RPMI7951 (cell line): ENCODE measurements at regions not wholly inside any gene's neighbourhood (a gene's known extent, or its start where the extent isn't known, plus 50 kb on each side); places are given as distances from the start of the nearest gene placed in this dataset.
"Not testable (repeated sequence)": the region's sequence is repeated elsewhere in the genome, so short reads cannot be mapped to it uniquely, and the experiment has no call there.

ENCODE experiments used
- DNase-seq: peaks from one replicate; pipeline ENCODE4 v3.0.0-alpha.2; 2012; ENCODE audit warnings: low read depth

GRCh38 chr4:188728359-188728758 lies 589.1 kb downstream of the TRIML1 start:
- DNase-seq, result no peak

DNA sequence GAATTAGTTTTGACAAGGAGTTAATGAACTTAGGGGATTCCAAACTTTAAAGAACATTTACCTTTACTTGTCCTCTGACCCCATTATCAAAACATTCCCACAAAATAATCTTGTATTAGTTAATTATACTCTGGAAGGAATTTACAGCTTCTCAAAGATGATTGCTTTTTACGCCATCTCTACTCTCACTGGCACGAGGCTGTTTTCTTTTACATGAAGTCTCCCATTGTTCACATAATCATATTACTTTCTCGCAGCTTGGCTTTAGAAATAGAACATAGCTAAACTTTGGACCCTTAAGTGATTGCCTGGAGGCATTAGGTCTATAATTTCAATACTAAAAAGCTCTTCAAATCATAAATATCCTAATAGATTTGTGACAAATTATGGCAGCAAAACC lies 592.9 kb downstream of the TRIML1 start:
- no peak for DNase-seq

- no peak for DNase-seq
Observed at GRCh38 chr4:188735082-188735481, 595.8 kb downstream of the TRIML1 start.

DNA sequence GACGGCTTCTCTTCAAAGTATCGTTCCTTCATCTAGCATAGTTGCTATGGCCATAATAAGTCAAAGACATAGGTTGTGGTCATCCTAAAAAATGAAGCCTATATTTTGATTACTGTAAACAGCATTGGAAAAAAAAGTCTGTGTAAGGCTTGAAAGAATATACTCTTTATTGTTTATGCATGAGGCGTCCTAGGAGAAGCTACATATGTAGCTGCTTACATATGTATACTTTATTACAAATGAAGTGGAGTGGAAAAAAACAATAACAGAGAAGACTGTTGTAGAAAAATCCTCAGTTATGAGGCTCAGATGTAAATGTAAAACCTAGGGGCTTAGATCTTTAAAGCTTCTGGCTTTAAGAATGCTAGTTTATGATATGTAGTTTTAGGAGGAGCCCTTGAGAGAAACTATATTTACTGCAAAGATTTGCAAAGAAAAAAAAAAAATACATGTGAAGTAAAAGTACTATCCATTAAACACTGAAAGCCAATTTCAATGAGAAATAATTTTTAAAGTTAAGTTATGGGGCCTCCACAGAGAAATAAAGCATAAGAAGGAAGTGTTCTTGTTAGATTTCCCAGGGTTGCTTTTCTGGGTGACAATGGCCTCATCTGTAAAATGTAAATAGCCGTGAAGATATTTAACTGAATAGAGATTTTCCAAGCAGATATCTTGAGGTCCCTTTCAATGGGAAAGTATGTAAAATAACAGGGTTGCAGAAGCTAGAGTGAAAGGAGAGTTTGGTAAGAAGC lies 598.2 kb downstream of the TRIML1 start:
- no peak for DNase-seq

- DNase-seq, result not testable (repeated sequence)
Observed at GRCh38 chr4:188738290-188738689, 599.0 kb downstream of the TRIML1 start.

DNA sequence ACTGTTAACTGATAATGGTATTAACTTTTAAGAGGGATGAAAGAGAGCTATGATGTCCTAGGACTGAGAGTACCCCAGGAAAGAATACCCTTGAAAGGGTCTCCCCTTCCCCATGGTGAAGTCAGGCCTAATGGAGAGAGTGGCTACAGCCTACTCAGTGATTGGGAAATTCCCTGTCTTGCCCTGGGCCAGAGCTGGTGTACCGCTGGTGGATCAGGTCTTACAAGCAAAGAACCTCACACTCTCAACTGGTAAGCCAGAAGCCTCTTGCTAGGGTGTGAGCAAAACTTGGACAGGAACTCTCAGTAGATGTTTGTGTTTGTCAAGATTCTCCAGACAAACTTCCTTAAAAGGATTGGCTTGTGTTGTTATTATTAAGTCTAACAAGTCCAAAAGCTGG lies 600.9 kb downstream of the TRIML1 start:
- DNase-seq, result not testable (repeated sequence)

DNA sequence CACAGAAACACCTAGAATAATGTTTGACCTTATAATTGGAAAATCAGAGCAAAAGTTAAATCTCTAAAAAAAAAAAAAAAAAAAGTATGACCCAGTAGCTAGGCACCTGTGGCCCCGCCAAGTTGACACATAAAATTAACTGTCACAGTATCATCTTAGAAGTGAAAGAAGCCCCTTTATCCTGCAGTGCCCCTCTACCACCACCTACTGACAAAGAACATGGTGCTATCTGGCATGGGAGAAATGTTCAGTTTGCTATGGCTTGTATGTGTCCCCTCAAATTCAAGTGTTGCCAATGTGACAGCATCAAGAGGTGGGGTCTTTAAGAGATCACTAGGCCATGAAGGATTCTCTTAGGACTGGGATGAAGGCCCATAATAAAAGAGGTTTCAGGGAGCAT lies 601.5 kb downstream of the TRIML1 start:
- not testable (repeated sequence) for DNase-seq

DNA sequence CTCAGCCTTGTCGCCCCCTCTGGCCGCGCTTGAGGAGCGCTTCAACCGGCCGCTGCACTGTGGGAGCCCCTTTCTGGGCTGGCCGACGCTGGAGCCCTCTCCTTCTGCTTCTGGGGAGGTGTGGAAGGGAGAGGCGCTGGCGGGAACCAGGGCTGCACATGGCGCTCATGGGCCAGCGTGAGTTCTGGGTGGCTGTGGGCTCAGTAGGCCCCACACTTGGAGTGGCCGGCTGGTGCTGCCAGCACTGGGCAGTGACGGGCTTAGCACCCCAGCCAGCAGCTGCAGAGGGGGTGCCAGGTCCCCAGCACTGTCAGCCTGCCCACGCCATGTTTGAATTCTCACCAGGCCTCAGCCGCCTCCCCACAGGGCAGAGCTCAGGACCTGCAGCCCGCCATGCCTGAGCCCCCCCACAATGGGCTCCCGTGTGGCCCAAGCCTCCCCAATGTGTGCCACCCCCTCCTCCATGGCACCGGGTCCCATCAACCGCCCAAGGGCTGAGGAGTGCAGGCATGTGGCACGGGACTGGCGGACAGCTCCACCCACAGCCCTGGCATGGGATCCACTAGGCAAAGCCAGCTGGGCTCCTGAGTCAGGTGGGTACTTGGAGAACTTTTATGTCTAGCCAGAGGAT lies 615.2 kb downstream of the TRIML1 start:
- no peak for DNase-seq

DNA sequence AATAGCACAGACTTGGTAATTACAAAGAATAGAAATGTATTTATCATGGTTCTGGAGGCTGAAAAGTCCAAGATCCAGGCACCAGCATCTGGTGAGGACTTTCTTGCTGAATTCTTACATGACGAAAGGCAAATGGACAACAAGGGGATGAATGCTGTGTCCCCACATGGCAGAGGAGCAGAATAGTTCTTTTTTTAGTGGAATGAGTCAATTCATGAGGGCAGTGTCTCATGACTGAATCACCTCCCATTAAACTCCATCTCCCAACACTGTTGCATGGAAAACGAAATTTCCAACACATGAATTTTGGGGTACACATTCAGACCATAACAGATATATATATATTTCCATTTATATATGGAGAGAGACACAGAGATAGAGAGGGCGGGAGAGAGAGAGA lies 628.3 kb downstream of the TRIML1 start:
- no peak for DNase-seq

DNA sequence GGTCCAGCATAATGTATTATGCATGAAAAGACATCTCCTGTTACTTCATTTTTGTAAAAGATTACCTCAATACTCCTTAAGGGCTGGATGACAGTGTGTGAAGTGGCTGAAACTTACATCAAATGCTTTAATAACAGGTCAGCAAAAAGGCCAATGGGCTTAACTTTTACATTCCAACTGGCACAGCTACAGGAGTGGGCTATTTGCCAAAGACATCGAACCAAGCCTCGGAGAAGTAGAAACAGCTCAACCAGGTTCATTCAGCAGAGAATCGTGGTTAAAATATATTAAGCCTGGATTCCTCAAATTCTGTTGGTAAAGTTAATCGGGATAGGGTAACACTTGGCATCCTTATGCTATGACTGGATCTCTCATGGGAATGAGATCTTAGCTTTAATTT lies 639.7 kb downstream of the TRIML1 start:
- no peak for DNase-seq

- no peak for DNase-seq
Observed at GRCh38 chr4:188779581-188779980, 640.3 kb downstream of the TRIML1 start.

GRCh38 chr4:188780028-188780427 lies 640.8 kb downstream of the TRIML1 start:
- no peak for DNase-seq

- peak; percentile 19 for DNase-seq
Observed at GRCh38 chr4:188780686-188781085, 641.4 kb downstream of the TRIML1 start.

DNA sequence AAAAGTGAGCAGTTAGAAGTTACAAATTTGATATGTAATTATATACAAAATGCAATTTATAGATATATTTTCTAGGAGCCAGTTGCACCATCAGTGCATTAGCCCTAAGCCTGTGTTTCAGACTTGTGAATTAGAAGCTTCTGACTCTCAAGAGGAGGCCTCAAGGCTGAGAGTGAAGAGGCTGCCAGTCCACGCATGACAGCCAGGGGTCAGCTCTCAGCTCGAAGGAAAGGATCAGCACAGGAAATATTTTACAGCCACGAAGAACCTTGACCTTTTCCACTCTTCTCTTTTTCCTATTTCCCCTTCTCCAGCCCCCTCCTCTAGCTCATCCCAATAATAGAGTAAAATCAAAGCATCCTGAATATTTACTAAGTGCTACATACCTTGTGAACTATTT lies 642.4 kb downstream of the TRIML1 start:
- no peak for DNase-seq

DNA sequence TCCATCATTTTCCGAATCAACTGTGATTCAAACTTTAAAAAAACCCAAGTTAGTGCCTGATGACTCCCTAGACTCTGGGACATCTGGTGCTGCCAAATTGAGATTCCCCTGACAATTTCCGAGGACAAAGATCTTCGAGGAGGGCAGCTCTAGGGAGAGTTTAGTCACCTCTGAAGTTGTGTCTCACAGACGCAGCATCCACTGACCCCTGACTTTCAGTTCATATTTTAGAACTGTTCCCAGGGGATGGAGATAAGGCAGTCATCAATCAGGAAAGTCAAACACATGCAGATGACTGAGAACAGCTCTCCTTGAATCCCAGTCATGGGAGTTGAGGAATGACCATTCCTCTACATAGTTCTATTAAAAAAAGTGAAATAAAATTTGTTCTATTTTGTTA lies 643.9 kb downstream of the TRIML1 start:
- DNase-seq, result no peak

DNA sequence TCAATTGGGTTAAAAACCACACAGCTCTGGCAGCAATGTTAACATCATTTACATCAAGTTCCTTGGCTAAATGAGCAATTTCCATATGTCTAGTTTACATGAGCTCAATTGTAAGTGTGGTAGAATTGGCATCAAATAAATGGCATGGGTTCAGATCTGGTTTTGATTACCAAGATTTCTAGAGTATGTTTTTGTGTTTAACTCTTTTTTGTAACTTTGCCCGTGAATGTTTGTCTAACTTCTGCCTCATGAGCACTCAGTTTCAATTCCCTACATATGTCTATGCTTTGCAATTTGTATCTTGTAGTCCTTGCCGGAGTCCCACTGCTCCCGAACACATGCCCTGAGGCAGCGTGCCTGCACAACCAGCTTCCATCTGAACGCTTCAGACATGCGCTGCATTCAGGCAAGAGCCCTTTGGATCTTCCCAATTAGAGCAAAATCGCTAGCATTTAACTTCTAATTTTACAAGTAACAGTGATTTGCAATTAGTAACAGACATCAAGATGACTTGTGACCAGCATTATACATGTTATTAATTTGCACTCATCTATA lies 644.4 kb downstream of the TRIML1 start:
- DNase-seq, result peak; percentile 12

- not testable (repeated sequence) for DNase-seq
Observed at GRCh38 chr4:188796600-188796999, 657.4 kb downstream of the TRIML1 start.

DNA sequence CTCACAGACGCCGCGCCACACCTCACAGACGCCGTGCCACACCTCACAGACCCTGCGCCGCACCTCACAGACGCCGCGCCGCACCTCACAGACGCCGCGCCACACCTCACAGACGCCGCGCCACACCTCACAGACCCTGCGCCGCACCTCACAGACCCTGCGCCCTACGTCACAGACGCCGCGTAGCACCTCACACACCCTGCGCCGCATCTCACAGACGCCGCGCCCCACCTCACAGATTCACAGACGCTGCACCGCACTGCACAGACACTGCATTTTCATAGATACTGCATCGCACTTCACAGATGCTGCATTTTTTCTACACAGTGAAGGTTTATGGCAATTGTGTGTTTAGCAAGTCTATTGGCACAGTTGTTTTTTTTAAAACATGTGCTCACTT lies 657.8 kb downstream of the TRIML1 start:
- not testable (repeated sequence) for DNase-seq

DNA sequence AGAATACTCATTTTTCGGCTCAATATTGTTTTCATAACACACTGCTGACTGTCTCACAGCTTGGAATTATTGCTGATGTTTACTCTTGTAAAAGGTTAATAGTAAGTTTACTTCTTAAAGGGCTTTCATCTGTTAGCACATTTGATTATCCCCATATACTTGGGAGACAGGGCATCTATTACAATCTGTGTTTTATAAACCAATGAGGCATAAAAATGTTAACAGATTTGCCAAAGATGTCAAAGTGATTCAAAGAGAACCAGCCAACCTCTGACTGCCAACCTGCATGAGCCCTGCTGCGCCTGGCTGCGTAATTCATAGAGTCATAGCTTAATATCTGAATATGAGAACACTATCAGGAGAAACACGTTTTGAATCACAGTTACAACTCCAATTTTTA lies 665.6 kb downstream of the TRIML1 start:
- DNase-seq, result no peak

DNA sequence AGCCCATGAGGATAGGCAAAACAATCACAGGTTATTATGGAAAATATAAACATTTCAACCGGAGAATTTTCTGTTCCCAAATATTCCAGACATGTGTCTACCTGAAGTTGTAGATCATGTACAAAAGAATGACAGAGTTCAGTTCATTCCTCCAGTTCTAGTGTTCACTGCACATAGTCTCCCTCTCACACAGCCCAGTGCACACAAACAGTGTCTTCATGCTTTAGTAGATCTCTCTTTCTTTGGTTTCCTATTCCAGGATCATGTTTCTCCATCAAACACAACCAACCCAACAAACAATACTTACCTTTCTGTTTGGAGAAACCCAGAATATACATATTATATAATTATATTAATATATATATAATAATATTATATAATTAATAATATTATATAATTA lies 671.9 kb downstream of the TRIML1 start:
- DNase-seq, result no peak

DNA sequence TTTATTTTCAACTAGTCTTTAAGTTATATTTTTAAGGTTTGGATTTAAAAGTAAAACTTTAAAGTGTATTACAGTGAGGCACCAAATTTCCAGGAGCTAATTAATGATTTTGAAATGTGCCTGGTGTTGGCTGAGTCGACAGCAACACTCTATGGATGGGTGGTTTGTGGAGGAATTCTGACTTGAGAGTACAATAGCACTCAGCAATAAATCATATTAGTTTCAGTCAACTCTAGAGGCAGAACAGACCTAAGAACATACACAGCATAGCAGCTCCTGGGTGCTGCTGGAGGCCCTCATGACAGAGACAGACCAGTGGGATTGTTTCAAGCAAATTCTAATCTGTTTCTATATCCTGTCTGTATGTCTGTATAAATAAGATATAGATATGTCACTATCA lies 673.4 kb downstream of the TRIML1 start:
- DNase-seq, result no peak

DNA sequence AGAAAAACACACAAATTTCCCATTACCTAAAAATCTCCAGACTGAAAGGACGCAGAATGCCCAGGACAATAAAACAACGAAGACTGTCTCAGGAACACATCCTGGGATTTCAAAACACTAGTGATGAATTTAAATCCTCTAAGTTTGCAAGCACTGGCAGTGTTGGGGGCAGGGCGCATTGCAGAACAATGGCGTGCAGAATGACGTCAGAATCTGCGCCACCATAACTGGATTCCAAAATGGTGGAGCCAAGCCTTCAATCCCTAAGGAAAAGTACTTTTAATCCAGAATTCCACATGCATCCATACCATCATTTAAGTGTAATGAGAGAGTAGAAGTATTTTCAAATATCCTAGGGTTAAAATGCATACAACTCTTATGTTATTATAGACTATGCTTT lies 679.1 kb downstream of the TRIML1 start:
- DNase-seq, result no peak

- no peak for DNase-seq
Observed at GRCh38 chr4:188819233-188819632, 680.0 kb downstream of the TRIML1 start.
